Endothelial cell of umbilical vein (primary cell): ENCODE measurements at regions not wholly inside any gene's neighbourhood (a gene's known extent, or its start where the extent isn't known, plus 50 kb on each side); places are given as distances from the start of the nearest gene placed in this dataset.

ENCODE experiments used
- BruUV-seq: library from RNA; stranded (reverse); fragments of 400-500 nt; replicated peaks from 2 replicates; lab custom pipeline; 2021; lab: Mats Ljungman, UMichigan
- CTCF ChIA-PET: fragments of 300-600, 350-600 bp; sonication (Branson Sonifier 250); formaldehyde crosslinking; loops from one replicate; lab custom pipeline; 2021; ENCODE audit warnings: antibody characterized with exemption, inconsistent platforms; lab: Charles Lee
- POLR2A ChIA-PET: fragments of 300-600, 350-600 bp; sonication (Branson Sonifier 250); formaldehyde crosslinking; loops from one replicate; lab custom pipeline; 2021; ENCODE audit warnings: antibody characterized with exemption, inconsistent platforms; lab: Charles Lee
- DNase-seq: peaks from one replicate; pipeline ENCODE4 v3.0.0-alpha.2; 2011; ENCODE audit warnings: low read depth, low spot score
- FAIRE-seq: peaks from 2 replicates; lab custom pipeline; 2011; peaks lifted over from hg19 to GRCh38; lab: Jason Lieb, UNC
- H2AFZ ChIP-seq: 2 replicates; pipeline ENCODE4 v1.6.0; 2012; ENCODE audit warnings: low read depth, low read length, control low read depth, inconsistent platforms
- H3K27ac ChIP-seq: 2 replicates; pipeline ENCODE4 v1.5.1; 2011; ENCODE audit warnings: low read depth, mild to moderate bottlenecking, control low read depth, low read length, moderate library complexity; ENCODE audit not compliant: insufficient read depth
- H3K27me3 ChIP-seq, 2 experiments: 2 replicates each; pipeline versions ENCODE4 v1.6.0 to v1.6.1; 2011; ENCODE audit warnings: low read length in 2 of 2, mixed read lengths in 1 of 2; ENCODE audit not compliant: control insufficient read depth in 2 of 2, insufficient read depth in 2 of 2
- H3K36me3 ChIP-seq, 2 experiments: 2 replicates in 1 of 2; 3 replicates in 1 of 2; pipeline ENCODE4 v1.5.1; 2011; ENCODE audit warnings: low read length in 2 of 2, mild to moderate bottlenecking in 1 of 2, moderate library complexity in 1 of 2; ENCODE audit not compliant: control insufficient read depth in 2 of 2, insufficient read depth in 2 of 2; ENCODE audit errors: extremely low read depth in 1 of 2
- H3K4me1 ChIP-seq: 3 replicates; pipeline ENCODE4 v1.5.1; 2011; ENCODE audit warnings: mild to moderate bottlenecking, low read length; ENCODE audit not compliant: control insufficient read depth, insufficient read depth; ENCODE audit errors: extremely low read depth
- H3K4me2 ChIP-seq: 2 replicates; pipeline ENCODE4 v1.6.1; 2011; ENCODE audit warnings: low read length, control low read depth, mixed read lengths; ENCODE audit not compliant: insufficient read depth
- H3K4me3 ChIP-seq, 3 experiments: fragments of 200-600 bp in 1 of 3; sonication (generic), shearing (Covaris generic) in 1 of 3; replicated peaks in 1 of 3; 2 replicates each; pipeline ENCODE4 v1.5.1; 2011 to 2016; ENCODE audit warnings: control low read depth in 3 of 3, low read length in 3 of 3, mild to moderate bottlenecking in 2 of 3, inconsistent platforms in 1 of 3, low read depth in 1 of 3, moderate library complexity in 1 of 3; ENCODE audit not compliant: insufficient read depth in 1 of 3
- H3K79me2 ChIP-seq: 2 replicates; pipeline ENCODE4 v1.6.0; 2012; ENCODE audit warnings: low read length, inconsistent platforms; ENCODE audit not compliant: control insufficient read depth, insufficient read depth
- H3K9ac ChIP-seq: replicated peaks from 2 replicates; pipeline ENCODE3; 2011; ENCODE audit warnings: low read length, control low read depth; ENCODE audit not compliant: insufficient read depth; ENCODE audit errors: extremely low read depth
- H3K9me1 ChIP-seq: replicated peaks from 3 replicates; pipeline ENCODE4 v1.6.0; 2011; ENCODE audit warnings: mild to moderate bottlenecking, low read length; ENCODE audit not compliant: control insufficient read depth, insufficient read depth; ENCODE audit errors: extremely low read depth
- H3K9me3 ChIP-seq: replicated peaks from 2 replicates; pipeline ENCODE4 v1.5.1; 2012; ENCODE audit warnings: low read length, inconsistent platforms; ENCODE audit not compliant: control insufficient read depth, insufficient read depth
- H4K20me1 ChIP-seq: replicated peaks from 2 replicates; pipeline ENCODE3; 2011; ENCODE audit warnings: mild to moderate bottlenecking, low read length; ENCODE audit not compliant: control insufficient read depth, insufficient read depth; ENCODE audit errors: extremely low read depth
- CTCF ChIP-seq, 2 donors: IDR thresholded peaks; 1 replicate in 1 of 2; 2 replicates in 1 of 2; pipeline ENCODE4 v1.5.1; 2011; ENCODE audit warnings: low read length in 2 of 2, mild to moderate bottlenecking in 2 of 2, moderate library complexity in 2 of 2, control low read depth in 1 of 2, inconsistent platforms in 1 of 2, low read depth in 1 of 2; ENCODE audit not compliant: insufficient read depth in 1 of 2; ENCODE audit errors: extremely low read depth in 1 of 2
- EZH2 ChIP-seq: IDR thresholded peaks from 2 replicates; pipeline ENCODE4 v1.6.1; 2012; ENCODE audit warnings: borderline replicate concordance, low read depth, mild to moderate bottlenecking, moderate library complexity, low read length, inconsistent platforms; ENCODE audit not compliant: severe bottlenecking
- FOS ChIP-seq: IDR thresholded peaks from 2 replicates; pipeline ENCODE4 v1.6.1; 2011; ENCODE audit warnings: mild to moderate bottlenecking, low read length, moderate library complexity, borderline replicate concordance; ENCODE audit not compliant: insufficient read depth
- GATA2 ChIP-seq: IDR thresholded peaks from 2 replicates; pipeline ENCODE4 v1.7.0; 2011; ENCODE audit warnings: low read depth, mild to moderate bottlenecking, moderate library complexity, mixed read lengths, low read length; ENCODE audit not compliant: insufficient read length, insufficient read depth
- JUN ChIP-seq: IDR thresholded peaks from 2 replicates; pipeline ENCODE4 v1.6.1; 2011; ENCODE audit warnings: borderline replicate concordance, low read depth; ENCODE audit not compliant: insufficient read length, insufficient read depth
- MAX ChIP-seq: IDR thresholded peaks from 2 replicates; pipeline ENCODE4 v1.6.1; 2011; ENCODE audit not compliant: insufficient read depth, insufficient read length
- MYC ChIP-seq: IDR thresholded peaks from one replicate; pipeline ENCODE4 v1.6.1; 2011; ENCODE audit warnings: mild to moderate bottlenecking, low read depth, low read length
- POLR2A ChIP-seq: IDR thresholded peaks from 2 replicates; pipeline ENCODE4 v1.6.1; 2012; ENCODE audit warnings: low read depth, mild to moderate bottlenecking, control low read depth, low read length
- POLR2AphosphoS5 ChIP-seq: IDR thresholded peaks from 2 replicates; pipeline ENCODE4 v1.6.1; 2012; ENCODE audit warnings: low read depth, mild to moderate bottlenecking, control low read depth, low read length, moderate library complexity; ENCODE audit not compliant: insufficient read depth
- dilution Hi-C: fragments of 300-500 bp; cut with MboI; formaldehyde crosslinking; loops from one replicate; pipeline ENCODE4 v1.15.0; 2019; ENCODE audit warnings: low sequenced_read_pairs; ENCODE audit not compliant: extremely low pct_ligation_motif_present
- intact Hi-C: fragments of 100-400 bp; cut with micrococcal nuclease; formaldehyde crosslinking; loops from one replicate; pipeline ENCODE4 v1.10.0; 2022

DNA sequence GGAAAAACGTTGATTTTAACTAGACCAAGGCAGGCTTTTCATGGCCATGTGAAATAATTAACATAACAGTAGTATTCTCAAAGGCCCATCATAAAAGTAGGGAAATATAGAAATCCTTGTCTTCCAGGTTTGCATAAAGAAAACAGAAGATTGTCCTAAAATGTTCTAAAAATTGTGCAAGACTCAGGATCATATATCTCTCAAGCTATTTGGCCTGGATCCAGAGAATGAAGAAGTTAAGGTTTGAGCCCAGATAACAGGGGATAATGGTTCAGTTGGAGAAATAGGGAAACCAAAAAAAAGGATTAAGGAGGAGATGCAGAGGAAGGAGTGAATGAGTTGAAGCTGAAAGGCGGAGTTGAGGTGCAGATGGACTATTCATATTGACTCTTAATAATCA, 555.5 kb upstream of the NR5A2 start:
- Histone ChIP-seq H3K27me3 (no peaks in the 10 kb centered on the region), H3K9ac (no peak overlapping the region), H3K27ac (no peak overlapping the region), H3K9me1 (no peaks in the 10 kb centered on the region), H2AFZ (no peak overlapping the region), H3K4me1 (peaks cover 2% of the 10 kb centered on the region), H4K20me1 (no peaks in the 10 kb centered on the region), H3K9me3 (no peaks in the 10 kb centered on the region), H3K4me2 (no peak overlapping the region), H3K36me3 (no peaks in the 10 kb centered on the region), H3K79me2 (no peaks in the 10 kb centered on the region), H3K4me3 (no peak overlapping the region)
- FAIRE-seq: no peak
- no TSS peak for BruUV-seq
- TF ChIP-seq CTCF (IDR thresholded peaks at IDR 0.05; ENCODE audit: extremely low read depth in 1 of 2, insufficient read depth in 1 of 2, low read depth in 1 of 2, low read length in 2 of 2) (no peak), MAX (no peak), FOS (no peak), JUN (no peak), GATA2 (no peak), POLR2AphosphoS5 (no peak), MYC (no peak), EZH2 (no peak), POLR2A (no peak)
- no peak for DNase-seq
- intact Hi-C loops (no loop called here), dilution Hi-C loops (no loop called here)
- ChIA-PET CTCF (interaction anchor here (1.3 kb wide), 1 partner anchor 9 kb away, joined by 4 read pairs; no protein-coding TSS in a partner anchor), POLR2A (no interaction called here)
